ENCODE measurements at regions not wholly inside any gene's neighbourhood (a gene's known extent, or its start where the extent isn't known, plus 50 kb on each side); places are given as distances from the start of the nearest gene placed in this dataset.
"Not testable (repeated sequence)": the region's sequence is repeated elsewhere in the genome, so short reads cannot be mapped to it uniquely, and the experiment has no call there.

- not testable (repeated sequence) for TF ChIP-seq CTCF (conservative IDR thresholded peaks at IDR 0.05; ENCODE audit: low read depth, low read length); EZH2 (IDR thresholded peaks at IDR 0.05; ENCODE audit: borderline replicate concordance, low read depth, low read length, poor library complexity, severe bottlenecking)
Measured at GRCh38 chr4:53833302-53834003, 231.0 kb downstream of the CHIC2 start.
